ENCODE measurements at regions not wholly inside any gene's neighbourhood (a gene's known extent, or its start where the extent isn't known, plus 50 kb on each side); places are given as distances from the start of the nearest gene placed in this dataset.

GRCh38 chr5:60256546-60256945 lies 363.0 kb upstream of the PDE4D start:
- no peak for TF ChIP-seq TAF1 (IDR thresholded peaks at IDR 0.05; ENCODE audit: borderline replicate concordance, insufficient read depth, low read length)
- no peak for TF ChIP-seq REST (IDR thresholded peaks at IDR 0.05; ENCODE audit: insufficient read depth in 1 of 2, low read depth in 2 of 2, low read length in 2 of 2)
- TF ChIP-seq FOXP2 (optimal IDR thresholded peaks at IDR 0.05; ENCODE audit: borderline replicate concordance, extremely low read depth, extremely low read length, insufficient read depth) = no peak
- TF ChIP-seq SIN3A (IDR thresholded peaks at IDR 0.05; ENCODE audit: borderline replicate concordance, insufficient read depth, low read length) = no peak
- no peak for TF ChIP-seq POLR2AphosphoS5 (IDR thresholded peaks at IDR 0.05; ENCODE audit: low read depth, low read length)

DNA sequence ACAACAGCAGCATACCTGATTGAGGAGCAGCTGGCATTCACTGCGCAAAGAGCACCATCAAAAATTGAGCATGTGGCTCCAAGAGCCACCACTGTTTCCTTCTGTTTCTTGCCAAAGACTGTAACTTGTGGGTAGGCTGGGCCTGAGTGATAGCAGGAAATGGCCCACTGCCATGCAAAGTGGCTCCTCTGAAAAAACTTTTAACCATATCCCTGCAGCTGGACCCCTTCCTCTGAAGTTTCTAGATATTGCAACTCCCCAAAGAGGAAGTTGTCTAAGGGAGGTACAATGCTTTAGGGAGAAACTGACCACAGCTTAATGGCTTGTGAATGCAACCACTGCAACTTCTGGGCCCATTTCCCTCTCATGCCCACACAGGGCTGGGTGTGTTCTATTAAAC lies 355.4 kb upstream of the PDE4D start:
- TF ChIP-seq REST (IDR thresholded peaks at IDR 0.05; ENCODE audit: insufficient read depth in 1 of 2, low read depth in 2 of 2, low read length in 2 of 2) = no peak
- no peak for TF ChIP-seq SIN3A (IDR thresholded peaks at IDR 0.05; ENCODE audit: borderline replicate concordance, insufficient read depth, low read length)
- no peak for TF ChIP-seq FOXP2 (optimal IDR thresholded peaks at IDR 0.05; ENCODE audit: borderline replicate concordance, extremely low read depth, extremely low read length, insufficient read depth)
- no peak for TF ChIP-seq POLR2AphosphoS5 (IDR thresholded peaks at IDR 0.05; ENCODE audit: low read depth, low read length)
- no peak for TF ChIP-seq TAF1 (IDR thresholded peaks at IDR 0.05; ENCODE audit: borderline replicate concordance, insufficient read depth, low read length)

- TF ChIP-seq POLR2AphosphoS5 (IDR thresholded peaks at IDR 0.05; ENCODE audit: low read depth, low read length) = no peak
These were observed 350.2 kb upstream of the PDE4D start for GRCh38 chr5:60243713-60244112.

DNA sequence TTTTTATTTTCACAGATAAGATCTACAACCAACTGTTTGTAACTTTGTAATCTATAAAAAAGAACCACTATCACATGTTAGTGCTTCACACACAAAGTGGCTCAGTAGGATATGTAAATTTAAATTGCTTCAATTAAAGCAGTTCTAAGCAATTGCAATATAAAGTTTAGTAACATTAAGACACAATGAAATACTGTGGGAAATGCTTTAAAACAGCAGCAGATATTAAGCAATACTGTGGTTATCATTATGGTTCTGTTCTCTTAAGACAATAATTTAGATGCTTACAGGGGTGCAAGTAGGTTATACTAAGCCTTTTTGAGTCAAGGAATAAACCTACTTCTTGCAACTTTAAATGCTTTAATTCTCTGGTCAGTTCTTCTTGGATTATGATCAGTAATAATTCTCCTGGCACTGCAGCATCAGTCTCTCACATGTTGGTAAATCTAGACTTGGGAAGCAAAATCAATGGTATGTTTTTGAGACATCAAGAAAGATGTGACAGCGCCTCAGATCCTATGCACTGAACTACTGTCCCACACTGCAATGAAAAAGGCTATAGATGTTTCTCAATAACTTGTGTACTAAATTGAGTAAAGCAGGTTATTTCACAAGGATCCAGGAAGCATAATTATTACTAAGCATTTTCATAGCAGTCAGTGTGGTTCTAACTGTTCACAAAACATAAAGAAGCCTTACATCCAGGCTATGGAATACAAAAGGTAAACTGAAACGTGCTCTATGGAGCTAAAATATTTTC lies 338.7 kb upstream of the PDE4D start:
- no peak for TF ChIP-seq TAF1 (IDR thresholded peaks at IDR 0.05; ENCODE audit: borderline replicate concordance, insufficient read depth, low read length)
- TF ChIP-seq POLR2AphosphoS5 (IDR thresholded peaks at IDR 0.05; ENCODE audit: low read depth, low read length) = no peak
- TF ChIP-seq REST (IDR thresholded peaks at IDR 0.05; ENCODE audit: insufficient read depth in 1 of 2, low read depth in 2 of 2, low read length in 2 of 2) = no peak
- no peak for TF ChIP-seq SIN3A (IDR thresholded peaks at IDR 0.05; ENCODE audit: borderline replicate concordance, insufficient read depth, low read length)
- TF ChIP-seq FOXP2 (optimal IDR thresholded peaks at IDR 0.05; ENCODE audit: borderline replicate concordance, extremely low read depth, extremely low read length, insufficient read depth) = no peak

GRCh38 chr5:60230456-60230855 lies 336.9 kb upstream of the PDE4D start:
- TF ChIP-seq SIN3A (IDR thresholded peaks at IDR 0.05; ENCODE audit: borderline replicate concordance, insufficient read depth, low read length) = no peak
- TF ChIP-seq REST (IDR thresholded peaks at IDR 0.05; ENCODE audit: insufficient read depth in 1 of 2, low read depth in 2 of 2, low read length in 2 of 2) = no peak
- TF ChIP-seq FOXP2 (optimal IDR thresholded peaks at IDR 0.05; ENCODE audit: borderline replicate concordance, extremely low read depth, extremely low read length, insufficient read depth) = no peak
- no peak for TF ChIP-seq TAF1 (IDR thresholded peaks at IDR 0.05; ENCODE audit: borderline replicate concordance, insufficient read depth, low read length)
- TF ChIP-seq POLR2AphosphoS5 (IDR thresholded peaks at IDR 0.05; ENCODE audit: low read depth, low read length) = no peak
